Smooth muscle cell (in vitro differentiated cells): ENCODE measurements at regions not wholly inside any gene's neighbourhood (a gene's known extent, or its start where the extent isn't known, plus 50 kb on each side); places are given as distances from the start of the nearest gene placed in this dataset.
A peak's percentile ranks its signal among the peaks of the same experiment; 100 is the strongest.

Experiments used
- DNase-seq: peaks from one replicate; lab custom pipeline; 2025; ENCODE audit not compliant: unreplicated experiment; lab: John Stamatoyannopoulos, UW
- H2AFZ ChIP-seq: fragments of 200-600 bp; sonication (generic); 2 replicates; pipeline ENCODE4 v1.6.0; 2016; ENCODE audit warnings: antibody characterized with exemption, low read depth, mild to moderate bottlenecking
- H3F3A ChIP-seq: fragments of 200-600 bp; sonication (generic); 2 replicates; pipeline ENCODE4 v1.6.0; 2017; ENCODE audit warnings: antibody characterized with exemption, low read depth
- H3K27ac ChIP-seq: fragments of 200-600 bp; sonication (generic); 2 replicates; pipeline ENCODE4 v1.5.1; 2016; ENCODE audit warnings: low read depth, mild to moderate bottlenecking
- H3K27me3 ChIP-seq: fragments of 200-600 bp; sonication (generic); 2 replicates; pipeline ENCODE4 v1.6.1; 2016; ENCODE audit warnings: low read depth, mild to moderate bottlenecking
- H3K36me3 ChIP-seq: fragments of 200-600 bp; sonication (generic); 2 replicates; pipeline ENCODE4 v1.5.1; 2016; ENCODE audit warnings: low read depth
- H3K4me1 ChIP-seq: fragments of 200-600 bp; sonication (generic); 2 replicates; pipeline ENCODE4 v1.5.1; 2016; ENCODE audit warnings: low read depth
- H3K4me2 ChIP-seq: fragments of 200-600 bp; sonication (generic); 2 replicates; pipeline ENCODE4 v1.6.0; 2016; ENCODE audit warnings: mild to moderate bottlenecking
- H3K4me3 ChIP-seq: fragments of 200-600 bp; sonication (generic); 2 replicates; pipeline ENCODE4 v1.5.1; 2016; ENCODE audit warnings: mild to moderate bottlenecking
- H3K79me2 ChIP-seq: fragments of 200-600 bp; sonication (generic); 2 replicates; pipeline ENCODE4 v1.6.0; 2016; ENCODE audit warnings: low read depth, mild to moderate bottlenecking
- H3K9ac ChIP-seq: fragments of 200-600 bp; sonication (generic); 2 replicates; pipeline ENCODE4 v1.6.0; 2016; ENCODE audit warnings: low read depth
- H3K9me3 ChIP-seq: fragments of 200-600 bp; sonication (generic); replicated peaks from 2 replicates; pipeline ENCODE4 v1.5.1; 2016; ENCODE audit warnings: low read depth
- H4K20me1 ChIP-seq: fragments of 200-600 bp; sonication (generic); 2 replicates; pipeline ENCODE4 v1.6.0; 2016; ENCODE audit warnings: low read depth
- CTCF ChIP-seq: fragments of 200-600 bp; sonication (generic); IDR thresholded peaks from 2 replicates; pipeline ENCODE4 v1.5.1; 2017; ENCODE audit warnings: borderline replicate concordance, mild to moderate bottlenecking, antibody characterized with exemption; ENCODE audit not compliant: insufficient read depth, poor library complexity, severe bottlenecking
- WGBS: methylation state at CpG from one replicate; pipeline ENCODE4 v1.1.7; 2016; ENCODE audit warnings: low lambda C conversion rate; 5-methylcytosine and 5-hydroxymethylcytosine counted together

GRCh38 chr3:43854283-43854682 is 163.5 kb downstream of the ABHD5 start:
- no peak overlapping the region for H3K4me3 ChIP-seq
- H3K36me3 ChIP-seq = no peaks in the 10 kb centered on the region
- no peak overlapping the region for H3K4me2 ChIP-seq
- H4K20me1 ChIP-seq = no peaks in the 10 kb centered on the region
- no peaks in the 10 kb centered on the region for H3K79me2 ChIP-seq
- no peak overlapping the region for H3K27ac ChIP-seq
- peaks cover 19% of the 10 kb centered on the region for H3K27me3 ChIP-seq
- peaks cover 4% of the 10 kb centered on the region for H3K4me1 ChIP-seq
- no peak for TF ChIP-seq CTCF
- no peak for DNase-seq
- no peaks in the 10 kb centered on the region for H3K9me3 ChIP-seq
- H3K9ac ChIP-seq = no peak overlapping the region
- H3F3A ChIP-seq = no peaks in the 10 kb centered on the region
- 89% methylated on average over 2 of the region's 2 CpGs for WGBS
- H2AFZ ChIP-seq = no peak overlapping the region

DNA sequence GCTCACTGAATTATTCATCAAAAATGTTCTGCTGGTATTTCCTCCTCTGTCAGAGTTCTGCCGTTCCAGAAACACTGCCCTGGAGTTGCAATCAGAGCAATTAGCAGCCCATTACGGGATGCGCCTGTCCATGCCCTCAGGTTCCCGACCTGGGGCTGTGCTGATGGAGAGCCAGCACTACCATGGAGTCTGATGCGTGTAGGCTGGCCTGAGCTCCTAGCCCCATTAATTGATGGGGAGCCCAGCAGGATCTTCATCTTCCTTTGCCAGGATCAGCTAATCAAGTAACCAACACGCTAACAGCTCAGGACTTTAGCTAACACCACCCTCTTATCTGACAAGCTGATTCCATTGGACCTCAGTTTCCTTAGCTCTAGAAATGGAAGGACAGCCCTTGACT is 164.2 kb downstream of the ABHD5 start:
- H2AFZ ChIP-seq = no peak overlapping the region
- H3K4me1 ChIP-seq = peaks cover 4% of the 10 kb centered on the region
- WGBS = 62% methylated on average over 6 of the region's 6 CpGs
- H3K4me2 ChIP-seq = no peak overlapping the region
- no peak overlapping the region for H3K4me3 ChIP-seq
- no peaks in the 10 kb centered on the region for H3K79me2 ChIP-seq
- no peaks in the 10 kb centered on the region for H4K20me1 ChIP-seq
- no peak for DNase-seq
- H3K36me3 ChIP-seq = no peaks in the 10 kb centered on the region
- no peak overlapping the region for H3K27ac ChIP-seq
- TF ChIP-seq CTCF = no peak
- H3K9ac ChIP-seq = no peak overlapping the region
- H3F3A ChIP-seq = no peaks in the 10 kb centered on the region
- H3K27me3 ChIP-seq = peaks cover 19% of the 10 kb centered on the region
- no peaks in the 10 kb centered on the region for H3K9me3 ChIP-seq

DNA sequence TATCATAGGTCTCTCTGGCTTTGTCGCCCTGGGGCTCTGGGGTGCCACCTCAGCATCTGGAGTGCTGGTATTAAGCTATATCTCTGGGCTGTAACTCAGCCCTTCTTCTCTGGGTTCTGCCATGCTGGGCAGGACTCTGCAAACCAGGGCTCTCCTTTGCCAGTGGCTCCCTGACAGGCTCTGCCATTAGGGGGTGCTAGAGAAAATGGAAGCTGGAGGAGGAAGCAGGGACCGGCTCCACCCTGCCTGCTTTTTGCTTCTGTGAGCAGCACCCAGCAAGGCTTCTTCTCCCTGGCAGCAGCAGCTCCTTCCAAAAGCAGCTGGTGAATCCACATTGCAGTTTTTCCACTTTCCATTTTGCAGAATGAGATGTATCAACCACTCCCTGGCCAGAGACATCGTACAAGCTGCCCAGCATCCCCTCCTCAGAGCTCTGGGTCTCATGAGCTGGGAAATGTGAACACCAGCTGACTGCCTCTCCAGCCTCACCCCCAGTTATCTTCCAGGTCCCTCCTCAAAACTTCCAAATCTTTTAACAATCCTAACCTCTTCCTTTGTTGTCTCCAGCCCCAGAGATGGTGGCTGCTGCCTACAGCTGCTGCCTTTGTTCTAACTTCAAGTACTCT is 165.0 kb downstream of the ABHD5 start:
- no peaks in the 10 kb centered on the region for H3K36me3 ChIP-seq
- H3K27ac ChIP-seq = no peak overlapping the region
- no peaks in the 10 kb centered on the region for H3K79me2 ChIP-seq
- H3K4me3 ChIP-seq = no peak overlapping the region
- no peaks in the 10 kb centered on the region for H4K20me1 ChIP-seq
- WGBS = 38% methylated on average over 3 of the region's 3 CpGs
- peaks cover 19% of the 10 kb centered on the region for H3K27me3 ChIP-seq
- peaks cover 4% of the 10 kb centered on the region for H3K4me1 ChIP-seq
- no peak overlapping the region for H2AFZ ChIP-seq
- no peaks in the 10 kb centered on the region for H3K9me3 ChIP-seq
- no peaks in the 10 kb centered on the region for H3F3A ChIP-seq
- no peak overlapping the region for H3K9ac ChIP-seq
- no peak for DNase-seq
- peak; percentile 52 for TF ChIP-seq CTCF
- no peak overlapping the region for H3K4me2 ChIP-seq

- Histone ChIP-seq H3K27ac (no peak overlapping the region), H3K36me3 (no peaks in the 10 kb centered on the region), H4K20me1 (no peaks in the 10 kb centered on the region), H3F3A (no peaks in the 10 kb centered on the region), H2AFZ (no peak overlapping the region), H3K27me3 (peaks cover 19% of the 10 kb centered on the region), H3K4me1 (peaks cover 4% of the 10 kb centered on the region), H3K9me3 (no peaks in the 10 kb centered on the region), H3K79me2 (no peaks in the 10 kb centered on the region), H3K4me2 (no peak overlapping the region), H3K9ac (no peak overlapping the region), H3K4me3 (no peak overlapping the region)
- WGBS = 91% methylated on average over 7 of the region's 7 CpGs
- TF ChIP-seq CTCF = no peak
- no peak for DNase-seq
These were observed 165.6 kb downstream of the ABHD5 start for GRCh38 chr3:43856351-43856750.
